ENCODE measurements at regions not wholly inside any gene's neighbourhood (a gene's known extent, or its start where the extent isn't known, plus 50 kb on each side); places are given as distances from the start of the nearest gene placed in this dataset.

DNA sequence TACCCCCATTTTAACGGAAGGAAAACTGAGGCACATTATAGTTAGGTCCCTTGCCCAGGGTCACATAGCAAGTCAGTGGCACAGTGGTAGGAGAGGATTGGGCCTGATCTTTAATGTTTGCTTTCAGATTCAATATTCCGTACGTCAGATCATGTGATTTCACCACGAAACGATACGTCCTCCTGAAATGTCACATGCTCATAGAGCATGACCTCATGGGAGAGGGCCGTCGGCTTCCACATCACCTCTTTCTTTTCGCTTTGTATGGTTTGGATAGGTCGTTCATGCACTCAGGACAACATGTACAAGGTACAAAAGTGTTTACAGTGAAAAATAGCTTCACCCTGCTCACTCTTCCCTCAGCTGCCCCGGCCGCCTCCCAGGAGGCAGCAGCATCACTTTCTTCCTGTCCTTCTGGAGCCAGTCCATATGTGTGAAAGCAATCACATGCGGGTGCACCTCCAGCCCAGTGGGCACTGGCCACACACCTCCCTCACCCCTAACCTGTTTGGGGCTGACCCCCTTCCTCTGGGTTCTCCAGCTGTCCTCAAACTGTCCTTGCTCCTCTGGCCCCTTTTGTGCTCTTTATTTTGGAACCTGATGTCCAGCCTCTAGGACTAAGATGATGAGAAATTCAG, 199.9 kb downstream of the FOXL1 start:
- H3K4me3 ChIP-seq, result no peak overlapping the region
- peaks cover 11% of the 10 kb centered on the region; the same call in 1 of the 2 replicates for H3K27me3 ChIP-seq (ENCODE audit: low read depth)
- no peaks in the 10 kb centered on the region for H3K4me1 ChIP-seq
- no peaks in the 10 kb centered on the region for H3K9me3 ChIP-seq
- H3K36me3 ChIP-seq (replicated peaks), result no peaks in the 10 kb centered on the region
- in situ Hi-C loops (cut with MboI; ENCODE audit: low sequenced_read_pairs), result no loop called here
- DNase-seq (ENCODE audit: low spot score in 2 of 2), result no peak

GRCh38 chr16:86778978-86779377, 200.6 kb downstream of the FOXL1 start:
- Histone ChIP-seq H3K9me3 (no peaks in the 10 kb centered on the region), H3K4me3 (no peak overlapping the region), H3K27me3 (ENCODE audit: low read depth) (peaks cover 11% of the 10 kb centered on the region; the same call in 1 of the 2 replicates), H3K36me3 (replicated peaks) (no peaks in the 10 kb centered on the region), H3K4me1 (no peaks in the 10 kb centered on the region)
- no peak for DNase-seq (ENCODE audit: low spot score in 2 of 2)
- in situ Hi-C loops (cut with MboI; ENCODE audit: low sequenced_read_pairs), result no loop called here

DNA sequence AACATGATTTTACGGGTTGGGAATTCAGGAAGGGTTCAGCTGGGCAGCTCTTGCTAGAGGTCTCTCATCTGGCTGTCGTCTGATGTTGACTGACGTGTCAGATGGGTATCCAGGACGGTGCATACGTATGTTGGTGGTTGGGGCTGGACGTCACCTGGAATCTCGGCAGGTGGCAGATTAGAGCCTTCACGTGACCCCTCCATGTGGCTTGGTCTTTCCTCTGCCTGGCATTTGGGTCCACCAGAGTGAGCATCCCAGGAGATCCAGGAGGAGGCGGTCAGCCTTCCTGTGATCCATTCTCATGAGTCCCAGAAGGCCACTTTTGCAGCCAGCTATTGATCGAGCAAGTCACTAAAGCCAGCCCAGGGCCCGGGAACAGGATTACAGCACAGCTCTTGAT, 202.7 kb downstream of the FOXL1 start:
- Histone ChIP-seq H3K4me1 (no peaks in the 10 kb centered on the region), H3K36me3 (replicated peaks) (no peaks in the 10 kb centered on the region), H3K4me3 (no peak overlapping the region), H3K9me3 (no peaks in the 10 kb centered on the region), H3K27me3 (ENCODE audit: low read depth) (peaks cover 12% of the 10 kb centered on the region; the same call in 1 of the 2 replicates)
- DNase-seq (ENCODE audit: low spot score in 2 of 2), result no peak
- in situ Hi-C loops (cut with MboI; ENCODE audit: low sequenced_read_pairs), result no loop called here

- no peak for DNase-seq (ENCODE audit: low spot score in 2 of 2)
- Histone ChIP-seq H3K9me3 (no peaks in the 10 kb centered on the region), H3K4me3 (no peak overlapping the region), H3K27me3 (ENCODE audit: low read depth) (peaks cover 9% of the 10 kb centered on the region; the same call in 1 of the 2 replicates), H3K4me1 (no peaks in the 10 kb centered on the region), H3K36me3 (replicated peaks) (no peaks in the 10 kb centered on the region)
- in situ Hi-C loops (cut with MboI; ENCODE audit: low sequenced_read_pairs), result no loop called here
Observed at GRCh38 chr16:86783636-86784626, 205.6 kb downstream of the FOXL1 start.

DNA sequence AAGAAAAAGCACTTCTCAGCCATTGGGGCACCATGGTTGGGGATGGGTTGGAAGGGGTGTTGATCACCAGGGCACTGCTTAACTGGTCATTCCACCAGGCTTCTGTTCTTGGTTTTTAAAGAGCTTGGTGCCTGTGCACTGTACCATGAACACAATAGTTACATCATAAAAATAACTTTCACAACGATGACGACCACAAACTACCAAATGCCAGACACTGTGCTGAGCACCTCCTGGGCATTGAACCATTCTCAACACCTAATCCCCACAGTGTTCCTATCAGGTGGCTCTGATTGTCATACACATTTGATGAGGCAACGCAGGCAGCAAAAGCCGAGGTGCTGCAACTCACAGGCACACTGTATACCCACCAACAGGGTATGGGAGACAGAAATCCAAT, 208.0 kb downstream of the FOXL1 start:
- in situ Hi-C loops (cut with MboI; ENCODE audit: low sequenced_read_pairs), result no loop called here
- H3K9me3 ChIP-seq, result no peaks in the 10 kb centered on the region
- peaks cover 11% of the 10 kb centered on the region; the same call in 1 of the 2 replicates for H3K27me3 ChIP-seq (ENCODE audit: low read depth)
- no peak for DNase-seq (ENCODE audit: low spot score in 2 of 2)
- H3K36me3 ChIP-seq (replicated peaks), result no peaks in the 10 kb centered on the region
- no peak overlapping the region for H3K4me3 ChIP-seq
- H3K4me1 ChIP-seq, result no peaks in the 10 kb centered on the region

DNA sequence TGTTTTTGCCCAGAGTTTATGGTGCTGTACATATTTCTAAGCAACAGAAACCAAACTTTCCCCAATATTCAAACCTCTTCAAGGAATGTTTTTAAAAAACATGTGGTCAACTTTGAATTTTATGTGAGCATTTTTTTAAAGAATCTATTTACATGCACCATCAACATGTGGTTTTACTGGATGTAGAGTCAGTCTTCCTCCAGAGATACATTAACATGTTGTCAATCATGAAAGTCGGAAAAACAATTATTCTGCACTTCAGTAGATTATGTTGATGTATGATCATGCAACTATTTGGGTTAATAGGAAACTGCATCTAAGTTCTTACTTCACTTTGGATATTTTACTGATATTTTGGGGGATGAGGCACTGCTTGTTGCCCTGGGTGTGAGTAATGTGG, 208.6 kb downstream of the FOXL1 start:
- Histone ChIP-seq H3K9me3 (no peaks in the 10 kb centered on the region), H3K27me3 (ENCODE audit: low read depth) (peaks cover 11% of the 10 kb centered on the region; the same call in 1 of the 2 replicates), H3K4me3 (no peak overlapping the region), H3K36me3 (replicated peaks) (no peaks in the 10 kb centered on the region), H3K4me1 (no peaks in the 10 kb centered on the region)
- in situ Hi-C loops (cut with MboI; ENCODE audit: low sequenced_read_pairs), result no loop called here
- DNase-seq (ENCODE audit: low spot score in 2 of 2), result no peak

GRCh38 chr16:86787538-86787937, 209.2 kb downstream of the FOXL1 start:
- H3K4me3 ChIP-seq, result no peak overlapping the region
- H3K4me1 ChIP-seq, result no peaks in the 10 kb centered on the region
- H3K27me3 ChIP-seq (ENCODE audit: low read depth), result peaks cover 12% of the 10 kb centered on the region
- no peaks in the 10 kb centered on the region for H3K9me3 ChIP-seq
- in situ Hi-C loops (cut with MboI; ENCODE audit: low sequenced_read_pairs), result no loop called here
- no peak for DNase-seq (ENCODE audit: low spot score in 2 of 2)
- no peaks in the 10 kb centered on the region for H3K36me3 ChIP-seq (replicated peaks)

- Histone ChIP-seq H3K9me3 (no peaks in the 10 kb centered on the region), H3K4me1 (no peaks in the 10 kb centered on the region), H3K36me3 (replicated peaks) (no peaks in the 10 kb centered on the region), H3K27me3 (ENCODE audit: low read depth) (peaks cover 17% of the 10 kb centered on the region), H3K4me3 (no peak overlapping the region)
- DNase-seq (ENCODE audit: low spot score in 2 of 2), result no peak
- in situ Hi-C loops (cut with MboI; ENCODE audit: low sequenced_read_pairs), result no loop called here
Observed at GRCh38 chr16:86789621-86790051, 211.3 kb downstream of the FOXL1 start.

DNA sequence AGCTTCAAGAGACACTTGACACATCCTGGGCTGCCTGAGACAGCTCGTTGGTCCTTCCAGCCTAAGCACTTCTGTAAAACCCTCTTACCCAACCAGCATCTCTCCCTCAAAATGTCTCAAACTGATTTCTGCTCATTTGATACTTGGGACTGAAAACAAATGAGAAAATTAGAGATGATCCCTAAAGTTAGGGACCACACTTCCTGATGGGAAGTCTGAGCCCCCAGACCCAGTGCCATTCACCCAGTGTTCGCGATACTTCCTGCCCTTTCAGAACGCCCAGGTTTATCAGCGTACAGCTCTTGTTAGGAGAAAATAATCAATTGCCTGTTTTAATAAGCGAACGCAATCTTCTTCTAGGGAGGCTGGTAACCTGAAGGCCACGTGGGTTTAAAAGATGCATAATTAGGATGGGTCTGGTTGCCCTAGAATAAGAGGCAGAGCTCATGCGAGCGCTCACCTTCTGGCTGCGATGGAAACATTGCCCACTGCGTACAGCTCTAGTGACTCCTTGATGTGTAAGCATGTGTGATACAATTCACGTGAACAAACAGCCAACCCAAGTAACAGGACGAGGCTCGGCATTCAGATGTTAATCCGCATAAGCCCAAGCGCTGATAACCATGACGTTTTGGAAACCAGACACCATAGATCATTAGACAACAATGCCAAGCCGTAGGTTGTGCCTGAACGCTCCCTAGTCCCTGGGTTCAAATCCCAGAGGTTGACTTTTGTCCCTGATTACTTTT, 213.1 kb downstream of the FOXL1 start:
- Histone ChIP-seq H3K4me3 (no peak overlapping the region), H3K36me3 (replicated peaks) (no peaks in the 10 kb centered on the region), H3K4me1 (no peaks in the 10 kb centered on the region), H3K9me3 (no peaks in the 10 kb centered on the region), H3K27me3 (ENCODE audit: low read depth) (peaks cover 15% of the 10 kb centered on the region)
- DNase-seq (ENCODE audit: low spot score in 2 of 2), result peak in 1 of 2 experiments; percentile 21
- in situ Hi-C loops (cut with MboI; ENCODE audit: low sequenced_read_pairs), result no loop called here

DNA sequence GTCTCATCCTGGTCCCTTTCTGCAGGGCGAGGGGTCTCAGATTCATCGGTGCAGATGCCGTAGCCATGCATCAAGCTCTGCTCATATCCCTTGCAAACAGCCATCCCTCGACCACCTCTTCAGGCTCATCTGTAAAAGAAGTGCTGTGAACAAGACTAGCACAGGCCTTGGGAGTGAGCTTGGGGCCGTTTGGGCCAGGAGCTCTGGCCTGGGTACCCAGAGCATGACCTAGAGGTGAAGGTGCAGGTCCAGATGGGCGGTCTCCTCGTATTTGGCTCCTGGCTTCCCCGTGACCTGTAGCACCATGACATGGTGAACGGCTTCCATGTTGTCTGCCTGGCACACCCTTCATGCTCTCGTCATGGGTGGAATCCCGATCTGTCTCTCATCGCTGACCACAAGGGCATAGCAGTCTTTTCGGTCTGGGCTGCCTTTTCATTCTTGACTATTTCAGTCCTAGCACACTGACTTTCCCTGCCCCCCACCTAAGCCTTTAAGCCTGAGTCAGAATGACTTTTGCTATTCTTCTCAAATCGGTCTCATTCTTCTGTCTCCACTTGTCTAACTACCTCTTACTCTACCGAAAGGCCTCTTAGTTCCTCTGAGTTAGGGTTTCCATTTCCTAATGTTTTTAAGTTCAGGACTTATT, 216.0 kb downstream of the FOXL1 start:
- in situ Hi-C loops (cut with MboI; ENCODE audit: low sequenced_read_pairs), result no loop called here

GRCh38 chr16:86797700-86798099, 219.4 kb downstream of the FOXL1 start:
- H3K4me1 ChIP-seq, result no peaks in the 10 kb centered on the region
- no peaks in the 10 kb centered on the region for H3K9me3 ChIP-seq
- H3K36me3 ChIP-seq (replicated peaks), result no peaks in the 10 kb centered on the region
- H3K27me3 ChIP-seq (ENCODE audit: low read depth), result peaks cover 11% of the 10 kb centered on the region
- no peak overlapping the region for H3K4me3 ChIP-seq
- DNase-seq (ENCODE audit: low spot score in 2 of 2), result no peak
- in situ Hi-C loops (cut with MboI; ENCODE audit: low sequenced_read_pairs), result no loop called here

More for the DNA sequence above, 216.0 kb downstream of the FOXL1 start:
- no peak overlapping the region for H3K4me3 ChIP-seq
- no peak for DNase-seq (ENCODE audit: low spot score in 2 of 2)
- H3K4me1 ChIP-seq, result no peaks in the 10 kb centered on the region
- peaks cover 9% of the 10 kb centered on the region for H3K27me3 ChIP-seq (ENCODE audit: low read depth)
- H3K36me3 ChIP-seq (replicated peaks), result no peaks in the 10 kb centered on the region
- H3K9me3 ChIP-seq, result no peaks in the 10 kb centered on the region

- H3K27me3 ChIP-seq (ENCODE audit: low read depth), result peaks cover 7% of the 10 kb centered on the region
- in situ Hi-C loops (cut with MboI; ENCODE audit: low sequenced_read_pairs), result no loop called here
Observed at GRCh38 chr16:86798247-86799041, 220.1 kb downstream of the FOXL1 start.

More at GRCh38 chr16:86798247-86799041, 220.1 kb downstream of the FOXL1 start:
- no peak for DNase-seq (ENCODE audit: low spot score in 2 of 2)
- H3K9me3 ChIP-seq, result no peaks in the 10 kb centered on the region
- H3K4me1 ChIP-seq, result no peaks in the 10 kb centered on the region
- no peak overlapping the region for H3K4me3 ChIP-seq
- no peaks in the 10 kb centered on the region for H3K36me3 ChIP-seq (replicated peaks)
